BLaER1 treated with 17β-estradiol and CSF1 and Interleukin-3, amounts not matched to agents 10 nM and 100 nM (cell line): ENCODE measurements at regions not wholly inside any gene's neighbourhood (a gene's known extent, or its start where the extent isn't known, plus 50 kb on each side); places are given as distances from the start of the nearest gene placed in this dataset.
"Not testable (repeated sequence)": the region's sequence is repeated elsewhere in the genome, so short reads cannot be mapped to it uniquely, and the experiment has no call there.

Experiments
- H3K27ac ChIP-seq, 11 experiments: shearing (Covaris generic); formaldehyde crosslinking; 2 replicates each; pipeline ENCODE4 v1.8.1; 2022
- H3K27me3 ChIP-seq, 11 experiments: shearing (Covaris generic); formaldehyde crosslinking; 2 replicates each; pipeline ENCODE4 v1.8.1; 2022
- H3K36me3 ChIP-seq, 11 experiments: shearing (Covaris generic); formaldehyde crosslinking; 2 replicates each; pipeline ENCODE4 v1.8.1; 2022
- H3K4me1 ChIP-seq, 10 experiments: shearing (Covaris generic); formaldehyde crosslinking; 2 replicates each; pipeline ENCODE4 v1.8.1; 2022
- H3K4me2 ChIP-seq, 11 experiments: shearing (Covaris generic); formaldehyde crosslinking; 2 replicates each; pipeline ENCODE4 v1.8.1; 2022
- H3K4me3 ChIP-seq, 10 experiments: shearing (Covaris generic); formaldehyde crosslinking; 2 replicates each; pipeline ENCODE4 v1.8.1; 2022
- H3K9ac ChIP-seq, 11 experiments: shearing (Covaris generic); formaldehyde crosslinking; 2 replicates each; pipeline ENCODE4 v1.8.1; 2022
- H3K9me3 ChIP-seq, 11 experiments: shearing (Covaris generic); formaldehyde crosslinking; replicated peaks in 1 of 11; 2 replicates each; pipeline ENCODE4 v1.8.1; 2022
- H4K20me1 ChIP-seq, 11 experiments: shearing (Covaris generic); formaldehyde crosslinking; 2 replicates each; pipeline ENCODE4 v1.8.1; 2022
- Cebpa-rat ChIP-seq, 11 experiments: shearing (Covaris generic); IDR thresholded peaks; 2 replicates each; pipeline ENCODE4 v1.8.1; 2022

- peaks cover 5 to 23% (median 17%) of the 10 kb centered on the region in 10 experiments for H3K4me1 ChIP-seq
- H4K20me1 ChIP-seq = no peaks in the 10 kb centered on the region
- no peak overlapping the region for H3K4me3 ChIP-seq
- H3K9me3 ChIP-seq = 0 out of 22 replicates have a peak, but pooled peaks cover 0 to 7% (median 0%) of the 10 kb centered on the region in 11 experiments
- H3K4me2 ChIP-seq = peak overlapping the region in 10 of 11 experiments; percentile 10 to 67 (median 62); a peak in 19 of 22 replicates
- peak overlapping the region in 8 of 11 experiments; percentile 25 to 55 (median 42); a peak in 11 of 22 replicates for H3K27ac ChIP-seq
- H3K36me3 ChIP-seq = no peaks in the 10 kb centered on the region
- no peak for TF ChIP-seq Cebpa-rat (IDR thresholded peaks at IDR 0.05)
- H3K9ac ChIP-seq = no peak overlapping the region
- no peaks in the 10 kb centered on the region for H3K27me3 ChIP-seq
These were observed 136.4 kb upstream of the GLRA1 start for GRCh38 chr5:152061095-152061494.

- Histone ChIP-seq H3K4me1 (peaks cover 5 to 23% (median 17%) of the 10 kb centered on the region in 10 experiments), H4K20me1 (no peaks in the 10 kb centered on the region), H3K27me3 (no peaks in the 10 kb centered on the region), H3K4me2 (no peak overlapping the region), H3K9me3 (0 out of 22 replicates have a peak, but pooled peaks cover 0 to 7% (median 0%) of the 10 kb centered on the region in 11 experiments), H3K4me3 (no peak overlapping the region), H3K27ac (no peak overlapping the region), H3K9ac (no peak overlapping the region), H3K36me3 (no peaks in the 10 kb centered on the region)
- TF ChIP-seq Cebpa-rat (IDR thresholded peaks at IDR 0.05) = no peak
These were observed 133.6 kb upstream of the GLRA1 start for GRCh38 chr5:152058267-152058666.

- Histone ChIP-seq H4K20me1 (no peaks in the 10 kb centered on the region), H3K9ac (no peak overlapping the region), H3K4me1 (peaks cover 5 to 21% (median 17%) of the 10 kb centered on the region in 10 experiments), H3K36me3 (no peaks in the 10 kb centered on the region), H3K27ac (no peak overlapping the region), H3K27me3 (no peaks in the 10 kb centered on the region), H3K4me3 (no peak overlapping the region), H3K4me2 (no peak overlapping the region), H3K9me3 (peaks cover 0 to 11% (median 0%) of the 10 kb centered on the region in 11 experiments; a peak in 3 of 22 replicates)
- no peak for TF ChIP-seq Cebpa-rat (IDR thresholded peaks at IDR 0.05)
These were observed 132.3 kb upstream of the GLRA1 start for GRCh38 chr5:152056931-152057330.

GRCh38 chr5:152052470-152052869, 127.8 kb upstream of the GLRA1 start:
- no peaks in the 10 kb centered on the region for H4K20me1 ChIP-seq
- H3K27ac ChIP-seq = no peak overlapping the region
- no peaks in the 10 kb centered on the region for H3K4me1 ChIP-seq
- peaks cover 7 to 28% (median 16%) of the 10 kb centered on the region in 11 experiments; a peak in 16 of 22 replicates for H3K9me3 ChIP-seq
- no peak overlapping the region for H3K9ac ChIP-seq
- H3K4me2 ChIP-seq = no peak overlapping the region
- H3K36me3 ChIP-seq = no peaks in the 10 kb centered on the region
- TF ChIP-seq Cebpa-rat (IDR thresholded peaks at IDR 0.05) = no peak
- H3K4me3 ChIP-seq = no peak overlapping the region
- no peaks in the 10 kb centered on the region for H3K27me3 ChIP-seq

- Histone ChIP-seq H3K4me2 (no peak overlapping the region), H3K27ac (no peak overlapping the region), H3K27me3 (no peaks in the 10 kb centered on the region), H3K36me3 (no peaks in the 10 kb centered on the region), H3K4me3 (no peak overlapping the region), H4K20me1 (no peaks in the 10 kb centered on the region), H3K4me1 (no peaks in the 10 kb centered on the region), H3K9me3 (peaks cover 7 to 28% (median 16%) of the 10 kb centered on the region in 11 experiments; a peak in 16 of 22 replicates), H3K9ac (no peak overlapping the region)
- no peak for TF ChIP-seq Cebpa-rat (IDR thresholded peaks at IDR 0.05)
These were observed 127.1 kb upstream of the GLRA1 start for GRCh38 chr5:152051499-152052454.

GRCh38 chr5:152046361-152046760, 121.7 kb upstream of the GLRA1 start:
- TF ChIP-seq Cebpa-rat (IDR thresholded peaks at IDR 0.05) = no peak
- H3K9ac ChIP-seq = no peak overlapping the region
- no peaks in the 10 kb centered on the region for H3K27me3 ChIP-seq

GRCh38 chr5:152038856-152039255, 114.2 kb upstream of the GLRA1 start:
- H3K9ac ChIP-seq, H3K9me3 ChIP-seq, H3K4me3 ChIP-seq, H3K4me1 ChIP-seq, H3K27me3 ChIP-seq, H3K27ac ChIP-seq, H3K36me3 ChIP-seq, H4K20me1 ChIP-seq, H3K4me2 ChIP-seq: not testable (repeated sequence)

More at GRCh38 chr5:152046361-152046760, 121.7 kb upstream of the GLRA1 start:
- Histone ChIP-seq H3K36me3 (no peaks in the 10 kb centered on the region), H4K20me1 (no peaks in the 10 kb centered on the region), H3K4me1 (0 out of 20 replicates have a peak, but pooled peaks cover 0 to 3% (median 0%) of the 10 kb centered on the region in 10 experiments), H3K9me3 (peaks cover 2 to 22% (median 16%) of the 10 kb centered on the region in 11 experiments; a peak in 14 of 22 replicates), H3K4me2 (no peak overlapping the region), H3K4me3 (no peak overlapping the region), H3K27ac (no peak overlapping the region)

GRCh38 chr5:152026328-152027024, 101.8 kb upstream of the GLRA1 start:
- not testable (repeated sequence) for H4K20me1 ChIP-seq, H3K27me3 ChIP-seq, H3K9ac ChIP-seq, H3K9me3 ChIP-seq, H3K36me3 ChIP-seq, H3K4me3 ChIP-seq
- H3K4me2 ChIP-seq = peak overlapping the region in 10 of 11 experiments; percentile 4 to 57 (median 36); a peak in 14 of 22 replicates
- peak overlapping the region in 8 of 11 experiments; percentile 24 to 76 (median 56); a peak in 14 of 22 replicates for H3K27ac ChIP-seq
- peaks cover 0 to 12% (median 9%) of the 10 kb centered on the region in 10 experiments; a peak in 17 of 20 replicates for H3K4me1 ChIP-seq

- peaks cover 0 to 4% (median 0%) of the 10 kb centered on the region in 11 experiments; a peak in 1 of 22 replicates for H3K9me3 ChIP-seq
- H4K20me1 ChIP-seq = no peaks in the 10 kb centered on the region
- no peaks in the 10 kb centered on the region for H3K27me3 ChIP-seq
- H3K27ac ChIP-seq = no peak overlapping the region
- no peak for TF ChIP-seq Cebpa-rat (IDR thresholded peaks at IDR 0.05)
- H3K4me2 ChIP-seq = no peak overlapping the region
- H3K4me1 ChIP-seq = no peaks in the 10 kb centered on the region
- no peaks in the 10 kb centered on the region for H3K36me3 ChIP-seq
- no peak overlapping the region for H3K4me3 ChIP-seq
- H3K9ac ChIP-seq = no peak overlapping the region
These were observed 91.8 kb upstream of the GLRA1 start for GRCh38 chr5:152016421-152016820.
